ENCODE measurements at regions not wholly inside any gene's neighbourhood (a gene's known extent, or its start where the extent isn't known, plus 50 kb on each side); places are given as distances from the start of the nearest gene placed in this dataset.

- Histone ChIP-seq H3K27ac (ENCODE audit: low read length) (peak overlapping the region; percentile 64), H3F3A (ENCODE audit: insufficient read depth, low read length, poor library complexity, severe bottlenecking) (no peaks in the 10 kb centered on the region), H4K20me1 (ENCODE audit: insufficient read depth) (no peaks in the 10 kb centered on the region), H3K79me2 (replicated peaks; ENCODE audit: insufficient read depth, low read length) (no peaks in the 10 kb centered on the region), H3K27me3 (ENCODE audit: insufficient read depth, low read depth, low read length) (no peaks in the 10 kb centered on the region), H3K9me2 (ENCODE audit: insufficient read depth, low read length) (no peaks in the 10 kb centered on the region), H3K36me3 (ENCODE audit: insufficient read depth, low read length) (no peaks in the 10 kb centered on the region), H3K4me3 (ENCODE audit: low read length) (no peak overlapping the region), H3K9me3 (ENCODE audit: low read length) (no peaks in the 10 kb centered on the region), H3K9ac (ENCODE audit: low read length) (peak overlapping the region; percentile 13), H2AFZ (ENCODE audit: low read depth, low read length) (no peak overlapping the region), H3K4me2 (ENCODE audit: low read length) (no peak overlapping the region)
- no peak for TF ChIP-seq MXI1 (conservative IDR thresholded peaks at IDR 0.05; ENCODE audit: poor library complexity, severe bottlenecking)
These were observed 57.4 kb upstream of the ARSJ start for GRCh38 chr4:114036864-114037263.

- H3K9me2 ChIP-seq (ENCODE audit: insufficient read depth, low read length), result no peaks in the 10 kb centered on the region
- H3K9me3 ChIP-seq (ENCODE audit: low read length), result no peaks in the 10 kb centered on the region
- no peaks in the 10 kb centered on the region for H4K20me1 ChIP-seq (ENCODE audit: insufficient read depth)
- H3F3A ChIP-seq (ENCODE audit: insufficient read depth, low read length, poor library complexity, severe bottlenecking), result no peaks in the 10 kb centered on the region
- no peak overlapping the region for H3K27ac ChIP-seq (ENCODE audit: low read length)
- no peak overlapping the region for H3K4me2 ChIP-seq (ENCODE audit: low read length)
- H3K9ac ChIP-seq (ENCODE audit: low read length), result no peak overlapping the region
- no peaks in the 10 kb centered on the region for H3K79me2 ChIP-seq (replicated peaks; ENCODE audit: insufficient read depth, low read length)
- H3K4me3 ChIP-seq (ENCODE audit: low read length), result no peak overlapping the region
- no peaks in the 10 kb centered on the region for H3K27me3 ChIP-seq (ENCODE audit: insufficient read depth, low read depth, low read length)
- no peaks in the 10 kb centered on the region for H3K36me3 ChIP-seq (ENCODE audit: insufficient read depth, low read length)
- H2AFZ ChIP-seq (ENCODE audit: low read depth, low read length), result no peak overlapping the region
- TF ChIP-seq EP300 (conservative IDR thresholded peaks at IDR 0.05; ENCODE audit: poor library complexity, severe bottlenecking) (no peak), EZH2 (IDR thresholded peaks at IDR 0.05; ENCODE audit: borderline replicate concordance, insufficient read depth, low read length, poor library complexity, severe bottlenecking) (no peak), RAD21 (conservative IDR thresholded peaks at IDR 0.05) (no peak), MXI1 (conservative IDR thresholded peaks at IDR 0.05; ENCODE audit: poor library complexity, severe bottlenecking) (no peak), SMC3 (conservative IDR thresholded peaks at IDR 0.05; ENCODE audit: poor library complexity) (no peak), REST (IDR thresholded peaks at IDR 0.05; ENCODE audit: borderline replicate concordance) (no peak), TAF1 (IDR thresholded peaks at IDR 0.05; ENCODE audit: low read depth) (no peak), CTCF (IDR thresholded peaks at IDR 0.05; ENCODE audit: poor library complexity, severe bottlenecking) (no peak), POLR2AphosphoS5 (IDR thresholded peaks at IDR 0.05) (no peak)
These were observed 58.5 kb upstream of the ARSJ start for GRCh38 chr4:114037988-114038387.
